Testis (tissue), 2 donors: ENCODE measurements at regions not wholly inside any gene's neighbourhood (a gene's known extent, or its start where the extent isn't known, plus 50 kb on each side); places are given as distances from the start of the nearest gene placed in this dataset.

Source experiments
- CTCF ChIP-seq, 3 experiments: fragments of 450-650 bp in 2 of 3; fragments of 200-600 bp in 1 of 3; sonication (generic) in 1 of 3; IDR thresholded peaks; one replicate each; pipeline ENCODE4 v1.5.1; 2016 to 2019; ENCODE audit warnings: antibody characterized with exemption in 3 of 3, mild to moderate bottlenecking in 2 of 3, moderate library complexity in 1 of 3
- POLR2A ChIP-seq: fragments of 450-650 bp; IDR thresholded peaks from one replicate; pipeline ENCODE4 v1.6.1; 2017; ENCODE audit warnings: antibody characterized with exemption, mild to moderate bottlenecking, moderate library complexity

- TF ChIP-seq CTCF (IDR thresholded peaks at IDR 0.05), result no peak
- TF ChIP-seq POLR2A, result no peak
Observed at GRCh38 chr9:17930071-17930470, 351.2 kb downstream of the SH3GL2 start.
